ENCODE measurements at regions not wholly inside any gene's neighbourhood (a gene's known extent, or its start where the extent isn't known, plus 50 kb on each side); places are given as distances from the start of the nearest gene placed in this dataset.

- TF ChIP-seq EP300 (IDR thresholded peaks at IDR 0.05) (no peak), CTCF (IDR thresholded peaks at IDR 0.05) (no peak), POLR2A (IDR thresholded peaks at IDR 0.05) (no peak)
These were observed 1943.8 kb upstream of the PIK3C3 start for GRCh38 chr18:40011201-40011600.

DNA sequence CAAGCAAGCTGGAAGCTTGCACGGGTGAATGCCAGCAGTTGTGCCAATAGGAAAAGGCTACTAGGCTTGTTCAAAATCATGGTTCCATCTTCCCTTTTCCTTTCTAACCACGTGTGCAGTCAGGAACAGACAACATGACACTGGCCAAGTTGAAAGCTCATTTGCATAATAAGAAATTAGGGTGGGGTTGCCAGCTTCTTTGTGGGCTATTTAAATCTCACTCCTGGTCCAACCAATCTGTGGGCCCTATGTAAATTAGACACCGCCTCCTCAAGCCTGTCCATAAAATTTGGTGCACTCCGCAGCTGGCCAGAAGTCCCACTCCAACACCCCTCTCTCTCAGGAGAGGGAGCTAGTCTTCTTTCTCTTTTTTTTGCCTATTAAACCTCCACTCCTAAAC lies 1948.4 kb upstream of the PIK3C3 start:
- no peaks in the 10 kb centered on the region for H3K36me3 ChIP-seq
- WGBS, 2 donors = 50 to 58% methylated on average over 4 of the region's 4 CpGs
- H3K27ac ChIP-seq = no peak overlapping the region
- H3K4me1 ChIP-seq = no peaks in the 10 kb centered on the region
- no peak for DNase-seq (ENCODE audit: low spot score in 2 of 2)
- no peaks in the 10 kb centered on the region for H3K27me3 ChIP-seq
- no peak for TF ChIP-seq CTCF (IDR thresholded peaks at IDR 0.05)
- TF ChIP-seq EP300 (IDR thresholded peaks at IDR 0.05) = no peak
- TF ChIP-seq POLR2A (IDR thresholded peaks at IDR 0.05) = no peak
- H3K4me3 ChIP-seq = no peak overlapping the region
- no peaks in the 10 kb centered on the region for H3K9me3 ChIP-seq

More at GRCh38 chr18:40011201-40011600, 1943.8 kb upstream of the PIK3C3 start:
- Histone ChIP-seq H3K4me3 (no peak overlapping the region), H3K36me3 (no peaks in the 10 kb centered on the region), H3K4me1 (peaks cover 0 to 4% (median 0%) of the 10 kb centered on the region in 4 donors), H3K27ac (no peak overlapping the region), H3K27me3 (no peaks in the 10 kb centered on the region), H3K9me3 (no peaks in the 10 kb centered on the region)
- WGBS, 2 donors = 89 to 90% methylated on average over 1 of the region's 1 CpG
- no peak for DNase-seq (ENCODE audit: low spot score in 2 of 2)

GRCh38 chr18:40004246-40004645 lies 1950.8 kb upstream of the PIK3C3 start:
- WGBS, 2 donors = 86 to 91% methylated on average over 3 of the region's 3 CpGs

DNA sequence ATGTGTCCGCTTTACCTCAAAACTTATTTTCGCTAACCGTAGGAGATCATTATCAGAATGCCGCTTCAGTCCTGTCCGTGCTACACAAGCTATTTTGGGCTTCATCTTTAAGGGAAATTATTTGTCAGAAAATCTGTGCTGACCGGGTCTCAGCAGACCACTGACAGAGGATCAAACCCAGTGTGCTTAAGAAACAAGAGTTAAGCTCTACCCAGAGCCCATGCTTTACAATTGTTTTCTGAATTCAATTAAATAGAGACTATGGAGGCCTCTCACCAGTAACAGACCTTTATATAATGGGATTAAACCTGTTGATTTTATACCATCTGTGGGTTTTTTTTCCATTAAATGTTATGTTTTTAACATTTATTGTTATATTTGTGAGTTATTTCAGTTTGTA lies 1956.7 kb upstream of the PIK3C3 start:
- Histone ChIP-seq H3K9me3 (no peaks in the 10 kb centered on the region), H3K36me3 (no peaks in the 10 kb centered on the region), H3K4me3 (no peak overlapping the region), H3K27me3 (no peaks in the 10 kb centered on the region), H3K4me1 (no peaks in the 10 kb centered on the region), H3K27ac (no peak overlapping the region)
- DNase-seq (ENCODE audit: low spot score in 2 of 2) = no peak
- 92 to 95% methylated on average over 6 of the region's 6 CpGs for WGBS, 2 donors
- no peak for TF ChIP-seq CTCF (IDR thresholded peaks at IDR 0.05)
- no peak for TF ChIP-seq EP300 (IDR thresholded peaks at IDR 0.05)
- no peak for TF ChIP-seq POLR2A (IDR thresholded peaks at IDR 0.05)

More at GRCh38 chr18:40004246-40004645, 1950.8 kb upstream of the PIK3C3 start:
- no peak for TF ChIP-seq EP300 (IDR thresholded peaks at IDR 0.05)
- no peak for TF ChIP-seq POLR2A (IDR thresholded peaks at IDR 0.05)
- no peak for TF ChIP-seq CTCF (IDR thresholded peaks at IDR 0.05)
- Histone ChIP-seq H3K27ac (no peak overlapping the region), H3K4me3 (no peak overlapping the region), H3K36me3 (no peaks in the 10 kb centered on the region), H3K9me3 (no peaks in the 10 kb centered on the region), H3K27me3 (no peaks in the 10 kb centered on the region), H3K4me1 (no peaks in the 10 kb centered on the region)
- DNase-seq (ENCODE audit: low spot score in 2 of 2) = no peak

- no peak overlapping the region for H3K27ac ChIP-seq
- 94 to 96% methylated on average over 2 of the region's 2 CpGs for WGBS, 2 donors
- no peaks in the 10 kb centered on the region for H3K36me3 ChIP-seq
- H3K27me3 ChIP-seq = no peaks in the 10 kb centered on the region
- no peak overlapping the region for H3K4me3 ChIP-seq
- DNase-seq (ENCODE audit: low spot score in 2 of 2) = no peak
- no peak for TF ChIP-seq EP300 (IDR thresholded peaks at IDR 0.05)
- no peak for TF ChIP-seq CTCF (IDR thresholded peaks at IDR 0.05)
- no peak for TF ChIP-seq POLR2A (IDR thresholded peaks at IDR 0.05)
- no peaks in the 10 kb centered on the region for H3K4me1 ChIP-seq
- H3K9me3 ChIP-seq = no peaks in the 10 kb centered on the region
These were observed 1960.5 kb upstream of the PIK3C3 start for GRCh38 chr18:39994498-39994897.
